GM12875 (cell line): ENCODE measurements at regions not wholly inside any gene's neighbourhood (a gene's known extent, or its start where the extent isn't known, plus 50 kb on each side); places are given as distances from the start of the nearest gene placed in this dataset.

Experiments
- H3K4me3 ChIP-seq: one replicate; pipeline ENCODE4 v1.5.1; 2011; ENCODE audit warnings: low read depth, low read length, control low read depth
- CTCF ChIP-seq: IDR thresholded peaks from 2 replicates; pipeline ENCODE4 v1.5.1; 2011; ENCODE audit warnings: low read depth, mild to moderate bottlenecking, control low read depth, inconsistent platforms, low read length, moderate library complexity, borderline replicate concordance; ENCODE audit not compliant: insufficient read depth

GRCh38 chr15:36334059-36334458 lies 245.4 kb upstream of the CDIN1 start:
- no peak for TF ChIP-seq CTCF

GRCh38 chr15:36335224-36335623 lies 244.2 kb upstream of the CDIN1 start:
- H3K4me3 ChIP-seq, result no peak overlapping the region
- TF ChIP-seq CTCF, result no peak

More at GRCh38 chr15:36334059-36334458, 245.4 kb upstream of the CDIN1 start:
- no peak overlapping the region for H3K4me3 ChIP-seq

GRCh38 chr15:36335659-36336058 lies 243.8 kb upstream of the CDIN1 start:
- TF ChIP-seq CTCF, result no peak
- H3K4me3 ChIP-seq, result no peak overlapping the region

GRCh38 chr15:36344887-36345286 lies 234.5 kb upstream of the CDIN1 start:
- TF ChIP-seq CTCF, result no peak
- H3K4me3 ChIP-seq, result no peak overlapping the region

- no peak overlapping the region for H3K4me3 ChIP-seq
- TF ChIP-seq CTCF, result no peak
Measured at GRCh38 chr15:36347272-36347858, 232.1 kb upstream of the CDIN1 start.

- TF ChIP-seq CTCF, result no peak
- no peak overlapping the region for H3K4me3 ChIP-seq
Measured at GRCh38 chr15:36356466-36356865, 223.0 kb upstream of the CDIN1 start.

- H3K4me3 ChIP-seq, result no peak overlapping the region
Measured at GRCh38 chr15:36356978-36357601, 222.3 kb upstream of the CDIN1 start.

More at GRCh38 chr15:36356978-36357601, 222.3 kb upstream of the CDIN1 start:
- no peak for TF ChIP-seq CTCF
